C4-2B (cell line): ENCODE measurements at regions not wholly inside any gene's neighbourhood (a gene's known extent, or its start where the extent isn't known, plus 50 kb on each side); places are given as distances from the start of the nearest gene placed in this dataset.

Experiments used
- ZFX ChIP-seq: fragments of 450-650 bp; IDR thresholded peaks from 2 replicates; pipeline ENCODE4 v1.6.1; 2017
- TF ChIP-seq, protein P1 (sequence below): fragments of 450-650 bp; conservative IDR thresholded peaks from 2 replicates; pipeline ENCODE4 v1.5.1; 2017; ENCODE audit warnings: mild to moderate bottlenecking

DNA sequence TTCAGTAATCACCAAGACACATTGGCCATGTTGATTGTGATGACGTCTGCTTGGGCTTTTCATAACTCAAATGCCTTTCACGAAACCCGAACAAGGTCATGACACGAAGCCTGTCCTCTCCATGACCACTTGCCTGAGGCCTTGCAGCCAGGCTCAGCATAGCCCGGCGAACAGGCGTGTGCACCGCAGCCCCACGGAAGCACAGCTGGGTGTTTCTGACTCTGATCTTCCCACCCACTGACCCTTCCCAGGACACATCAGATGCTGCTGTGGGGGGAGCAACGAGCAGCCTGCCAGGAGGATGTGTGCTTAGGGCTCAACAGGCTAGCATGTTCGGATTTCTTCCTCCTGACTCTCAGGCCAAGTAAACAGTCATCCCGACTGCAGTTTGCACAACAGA lies 369.4 kb upstream of the SALL3 start:
- TF ChIP-seq, protein P1, sequence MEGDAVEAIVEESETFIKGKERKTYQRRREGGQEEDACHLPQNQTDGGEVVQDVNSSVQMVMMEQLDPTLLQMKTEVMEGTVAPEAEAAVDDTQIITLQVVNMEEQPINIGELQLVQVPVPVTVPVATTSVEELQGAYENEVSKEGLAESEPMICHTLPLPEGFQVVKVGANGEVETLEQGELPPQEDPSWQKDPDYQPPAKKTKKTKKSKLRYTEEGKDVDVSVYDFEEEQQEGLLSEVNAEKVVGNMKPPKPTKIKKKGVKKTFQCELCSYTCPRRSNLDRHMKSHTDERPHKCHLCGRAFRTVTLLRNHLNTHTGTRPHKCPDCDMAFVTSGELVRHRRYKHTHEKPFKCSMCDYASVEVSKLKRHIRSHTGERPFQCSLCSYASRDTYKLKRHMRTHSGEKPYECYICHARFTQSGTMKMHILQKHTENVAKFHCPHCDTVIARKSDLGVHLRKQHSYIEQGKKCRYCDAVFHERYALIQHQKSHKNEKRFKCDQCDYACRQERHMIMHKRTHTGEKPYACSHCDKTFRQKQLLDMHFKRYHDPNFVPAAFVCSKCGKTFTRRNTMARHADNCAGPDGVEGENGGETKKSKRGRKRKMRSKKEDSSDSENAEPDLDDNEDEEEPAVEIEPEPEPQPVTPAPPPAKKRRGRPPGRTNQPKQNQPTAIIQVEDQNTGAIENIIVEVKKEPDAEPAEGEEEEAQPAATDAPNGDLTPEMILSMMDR, result no peak
- no peak for TF ChIP-seq ZFX
